ENCODE measurements at regions not wholly inside any gene's neighbourhood (a gene's known extent, or its start where the extent isn't known, plus 50 kb on each side); places are given as distances from the start of the nearest gene placed in this dataset.

- TF ChIP-seq CTCF (IDR thresholded peaks at IDR 0.05) (no peak), POLR2A (IDR thresholded peaks at IDR 0.05) (no peak), EP300 (IDR thresholded peaks at IDR 0.05; ENCODE audit: low read depth) (no peak), POLR2AphosphoS5 (IDR thresholded peaks at IDR 0.05) (no peak)
Observed at GRCh38 chr10:44258019-44258418, 126.9 kb downstream of the CXCL12 start.

Measured in transverse colon (tissue), 4 donors.